ENCODE measurements at regions not wholly inside any gene's neighbourhood (a gene's known extent, or its start where the extent isn't known, plus 50 kb on each side); places are given as distances from the start of the nearest gene placed in this dataset.

DNA sequence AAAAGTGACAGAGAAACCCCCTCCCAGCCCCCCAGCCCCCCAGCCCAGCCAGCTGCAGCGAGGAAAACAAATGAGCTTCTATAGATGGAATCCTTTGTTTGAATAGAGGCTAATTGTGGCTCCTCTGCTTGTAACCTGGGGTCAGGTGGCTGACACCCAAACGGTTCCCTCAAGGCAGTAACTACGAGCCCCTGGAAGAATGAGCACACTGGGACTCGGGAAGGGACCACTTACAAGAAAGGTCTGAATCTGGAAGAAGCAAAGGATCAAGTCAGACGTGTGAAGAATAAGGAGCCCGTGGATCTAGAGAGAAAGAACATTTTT lies 108.7 kb upstream of the FUT8 start:
- Mint-ChIP-seq H3K4me1 (ENCODE audit: low read depth) (peaks cover 40% of the 10 kb centered on the region), H3K4me3 (ENCODE audit: low read depth) (no peak overlapping the region), H3K36me3 (ENCODE audit: insufficient read depth) (no peaks in the 10 kb centered on the region), H3K9me3 (ENCODE audit: low read depth) (no peaks in the 10 kb centered on the region), H3K27me3 (peaks cover 9% of the 10 kb centered on the region), H3K27ac (peak overlapping the region; percentile 82)
- DNase-seq (ENCODE audit: low spot score, unreplicated experiment), result no peak
- TF ChIP-seq, protein P1, sequence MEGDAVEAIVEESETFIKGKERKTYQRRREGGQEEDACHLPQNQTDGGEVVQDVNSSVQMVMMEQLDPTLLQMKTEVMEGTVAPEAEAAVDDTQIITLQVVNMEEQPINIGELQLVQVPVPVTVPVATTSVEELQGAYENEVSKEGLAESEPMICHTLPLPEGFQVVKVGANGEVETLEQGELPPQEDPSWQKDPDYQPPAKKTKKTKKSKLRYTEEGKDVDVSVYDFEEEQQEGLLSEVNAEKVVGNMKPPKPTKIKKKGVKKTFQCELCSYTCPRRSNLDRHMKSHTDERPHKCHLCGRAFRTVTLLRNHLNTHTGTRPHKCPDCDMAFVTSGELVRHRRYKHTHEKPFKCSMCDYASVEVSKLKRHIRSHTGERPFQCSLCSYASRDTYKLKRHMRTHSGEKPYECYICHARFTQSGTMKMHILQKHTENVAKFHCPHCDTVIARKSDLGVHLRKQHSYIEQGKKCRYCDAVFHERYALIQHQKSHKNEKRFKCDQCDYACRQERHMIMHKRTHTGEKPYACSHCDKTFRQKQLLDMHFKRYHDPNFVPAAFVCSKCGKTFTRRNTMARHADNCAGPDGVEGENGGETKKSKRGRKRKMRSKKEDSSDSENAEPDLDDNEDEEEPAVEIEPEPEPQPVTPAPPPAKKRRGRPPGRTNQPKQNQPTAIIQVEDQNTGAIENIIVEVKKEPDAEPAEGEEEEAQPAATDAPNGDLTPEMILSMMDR (IDR thresholded peaks at IDR 0.05; ENCODE audit: unreplicated experiment), result no peak

DNA sequence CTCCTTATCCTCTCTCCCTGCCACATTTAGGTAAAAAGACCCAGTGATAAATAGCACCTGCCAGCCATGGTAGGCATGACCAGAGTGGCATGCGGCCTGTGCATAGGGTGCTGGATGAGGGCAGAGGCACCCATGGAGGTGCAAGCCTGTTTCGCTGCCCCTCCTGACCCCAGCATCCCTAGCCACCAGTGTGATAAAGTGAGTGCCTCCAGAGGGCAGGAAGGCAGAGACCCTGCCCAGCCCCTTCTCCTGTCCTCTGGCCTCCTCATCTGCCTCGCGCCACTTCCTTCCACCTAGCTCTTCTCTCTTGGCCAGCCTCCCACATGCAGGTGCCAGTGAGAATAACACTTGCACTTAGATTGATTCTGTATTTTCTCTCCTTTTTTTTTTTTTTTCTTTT lies 108.3 kb upstream of the FUT8 start:
- H3K27me3 Mint-ChIP-seq, result peaks cover 9% of the 10 kb centered on the region
- no peak overlapping the region for H3K4me3 Mint-ChIP-seq (ENCODE audit: low read depth)
- H3K36me3 Mint-ChIP-seq (ENCODE audit: insufficient read depth), result no peaks in the 10 kb centered on the region
- TF ChIP-seq, protein P1 (IDR thresholded peaks at IDR 0.05; ENCODE audit: unreplicated experiment), result no peak
- H3K4me1 Mint-ChIP-seq (ENCODE audit: low read depth), result peaks cover 40% of the 10 kb centered on the region
- H3K9me3 Mint-ChIP-seq (ENCODE audit: low read depth), result no peaks in the 10 kb centered on the region
- no peak overlapping the region for H3K27ac Mint-ChIP-seq
- no peak for DNase-seq (ENCODE audit: low spot score, unreplicated experiment)

DNA sequence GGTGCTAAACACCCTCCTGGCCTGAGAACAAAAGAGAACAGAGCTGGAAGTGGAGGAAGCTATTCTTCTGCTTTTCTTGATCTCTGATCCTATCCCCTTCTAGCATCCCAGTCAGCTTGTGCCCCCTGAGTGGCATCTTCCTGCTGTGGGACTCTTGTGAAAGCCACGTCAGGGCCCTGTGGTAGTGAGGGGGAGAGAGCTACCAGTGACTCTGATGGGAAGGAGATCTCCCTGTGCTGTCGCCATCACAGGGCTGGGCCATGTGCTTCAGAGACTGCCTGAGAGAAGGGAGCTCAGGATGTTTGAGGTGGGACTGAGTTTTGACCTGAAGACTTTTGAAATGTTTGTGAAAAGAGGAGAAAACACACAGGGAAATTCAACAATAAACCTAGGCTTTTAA lies 107.6 kb upstream of the FUT8 start:
- TF ChIP-seq, protein P1 (IDR thresholded peaks at IDR 0.05; ENCODE audit: unreplicated experiment), result no peak
- Mint-ChIP-seq H3K36me3 (ENCODE audit: insufficient read depth) (no peaks in the 10 kb centered on the region), H3K4me3 (ENCODE audit: low read depth) (no peak overlapping the region), H3K27me3 (peaks cover 9% of the 10 kb centered on the region), H3K4me1 (ENCODE audit: low read depth) (peaks cover 39% of the 10 kb centered on the region), H3K27ac (no peak overlapping the region), H3K9me3 (ENCODE audit: low read depth) (no peaks in the 10 kb centered on the region)
- DNase-seq (ENCODE audit: low spot score, unreplicated experiment), result no peak

DNA sequence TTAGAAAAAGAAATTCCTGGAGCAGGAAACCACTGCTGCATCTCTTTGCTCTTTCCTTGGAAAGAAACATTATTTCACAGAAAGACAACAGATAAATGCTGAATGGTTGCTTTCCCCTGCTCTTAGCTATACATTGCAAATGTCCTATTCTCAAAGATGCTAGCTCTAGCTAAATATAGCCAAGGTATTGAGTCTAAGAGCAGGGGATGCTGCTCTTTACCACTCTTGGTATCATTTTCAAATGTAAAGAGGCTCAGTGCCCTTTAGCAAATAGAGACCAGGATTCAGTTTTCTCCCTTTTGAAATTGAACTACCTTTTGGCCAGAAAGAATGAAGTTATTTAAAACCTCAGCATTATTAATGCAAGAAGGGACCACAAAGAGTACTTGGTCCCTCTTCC lies 104.0 kb upstream of the FUT8 start:
- Mint-ChIP-seq H3K9me3 (ENCODE audit: low read depth) (no peaks in the 10 kb centered on the region), H3K4me3 (ENCODE audit: low read depth) (no peak overlapping the region), H3K27ac (no peak overlapping the region), H3K36me3 (ENCODE audit: insufficient read depth) (no peaks in the 10 kb centered on the region), H3K4me1 (ENCODE audit: low read depth) (peaks cover 7% of the 10 kb centered on the region), H3K27me3 (peaks cover 9% of the 10 kb centered on the region)
- TF ChIP-seq, protein P1 (IDR thresholded peaks at IDR 0.05; ENCODE audit: unreplicated experiment), result no peak
- no peak for DNase-seq (ENCODE audit: low spot score, unreplicated experiment)

DNA sequence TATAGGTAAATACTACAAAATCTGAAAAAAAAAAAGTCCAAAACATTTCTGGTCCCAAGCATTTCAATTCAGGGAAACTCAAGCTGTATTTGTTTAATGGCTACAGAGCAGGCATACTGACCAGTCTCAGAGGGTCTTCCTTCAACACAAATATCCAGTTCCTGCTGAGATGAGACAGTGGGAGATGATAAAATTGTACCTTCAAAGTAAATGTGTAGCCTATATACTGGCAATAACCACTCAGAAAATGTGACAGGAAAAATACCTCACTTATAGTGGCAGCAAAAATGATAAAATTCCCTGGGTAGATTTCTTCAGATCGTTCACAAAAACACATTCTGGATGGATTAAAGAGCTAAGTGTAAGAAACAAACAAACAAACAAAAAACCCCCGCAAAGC lies 102.0 kb upstream of the FUT8 start:
- H3K4me3 Mint-ChIP-seq (ENCODE audit: low read depth), result no peak overlapping the region
- TF ChIP-seq, protein P1 (IDR thresholded peaks at IDR 0.05; ENCODE audit: unreplicated experiment), result no peak
- no peak overlapping the region for H3K27ac Mint-ChIP-seq
- no peaks in the 10 kb centered on the region for H3K27me3 Mint-ChIP-seq
- H3K4me1 Mint-ChIP-seq (ENCODE audit: low read depth), result no peaks in the 10 kb centered on the region
- no peaks in the 10 kb centered on the region for H3K36me3 Mint-ChIP-seq (ENCODE audit: insufficient read depth)
- no peaks in the 10 kb centered on the region for H3K9me3 Mint-ChIP-seq (ENCODE audit: low read depth)
- DNase-seq (ENCODE audit: low spot score, unreplicated experiment), result no peak

Measured in progenitor cell of endocrine pancreas (in vitro differentiated cells).